ENCODE measurements at regions not wholly inside any gene's neighbourhood (a gene's known extent, or its start where the extent isn't known, plus 50 kb on each side); places are given as distances from the start of the nearest gene placed in this dataset.

DNA sequence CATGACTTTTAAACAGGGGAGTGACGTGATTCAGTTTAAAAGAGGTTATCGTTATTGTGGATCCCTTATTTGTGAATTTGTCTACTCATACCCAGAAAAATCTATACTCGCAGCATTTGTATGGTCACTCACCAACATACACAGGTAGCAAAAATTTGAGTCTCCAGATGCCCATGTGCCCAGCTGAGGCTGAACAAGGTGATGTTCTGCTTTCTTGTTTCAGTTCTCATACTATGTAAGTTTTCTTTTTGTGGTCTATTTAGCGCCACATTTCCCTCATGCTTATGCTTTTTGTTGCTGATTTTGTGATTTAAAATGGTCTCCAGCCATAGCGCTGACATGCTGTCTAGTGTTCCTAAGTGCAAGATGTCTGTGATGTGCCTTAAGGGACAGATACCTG, 312.9 kb upstream of the SEMA3A start:
- TF ChIP-seq CTCF (IDR thresholded peaks at IDR 0.05; ENCODE audit: low read depth, low read length) (no peak), EZH2phosphoT487 (IDR thresholded peaks at IDR 0.05; ENCODE audit: low read depth) (no peak)

Data from OCI-LY3 (cell line).